AG10803 (cell line): ENCODE measurements at regions not wholly inside any gene's neighbourhood (a gene's known extent, or its start where the extent isn't known, plus 50 kb on each side); places are given as distances from the start of the nearest gene placed in this dataset.
"Not testable (repeated sequence)": the region's sequence is repeated elsewhere in the genome, so short reads cannot be mapped to it uniquely, and the experiment has no call there.

Source experiments
- DNase-seq: peaks from one replicate; pipeline ENCODE4 v3.0.0; 2010; ENCODE audit warnings: low read depth
- H3K4me3 ChIP-seq: 2 replicates; pipeline ENCODE4 v1.5.1; 2011; ENCODE audit warnings: mild to moderate bottlenecking, low read length, control low read depth
- CTCF ChIP-seq: conservative IDR thresholded peaks from 2 replicates; pipeline ENCODE4 v1.5.1; 2011; ENCODE audit warnings: mild to moderate bottlenecking, low read length, control low read depth, inconsistent platforms

- H3K4me3 ChIP-seq: no peak overlapping the region
- no peak for TF ChIP-seq CTCF
- DNase-seq: no peak
These were observed 53.4 kb downstream of the OR2K2 start for GRCh38 chr9:111276431-111277128.

GRCh38 chr9:111274737-111275136, 55.3 kb downstream of the OR2K2 start:
- DNase-seq: no peak
- no peak for TF ChIP-seq CTCF
- no peak overlapping the region for H3K4me3 ChIP-seq

DNA sequence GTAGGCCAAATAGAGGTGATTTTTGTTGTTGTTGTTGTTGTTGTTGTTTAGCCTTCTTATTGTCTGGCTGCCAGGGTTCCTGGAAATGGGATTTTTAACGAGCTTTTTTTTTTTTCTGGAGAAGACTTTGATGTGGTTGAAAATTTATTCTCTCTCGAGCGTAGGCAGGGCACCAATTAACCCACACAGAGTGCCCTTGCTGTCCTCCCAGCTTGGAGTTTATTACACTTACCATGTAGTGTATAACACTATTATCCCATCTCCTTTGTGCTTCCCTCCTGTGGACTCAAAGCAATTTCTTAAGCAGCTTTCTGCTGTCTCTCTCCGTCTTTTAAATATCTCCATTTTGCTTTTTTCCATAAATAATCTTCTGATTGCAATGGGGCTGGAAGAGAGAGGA, 57.4 kb downstream of the OR2K2 start:
- DNase-seq: no peak
- no peak for TF ChIP-seq CTCF
- H3K4me3 ChIP-seq: no peak overlapping the region

GRCh38 chr9:111271481-111272080, 58.4 kb downstream of the OR2K2 start:
- TF ChIP-seq CTCF: no peak
- no peak overlapping the region for H3K4me3 ChIP-seq
- peak; percentile 13 for DNase-seq

DNA sequence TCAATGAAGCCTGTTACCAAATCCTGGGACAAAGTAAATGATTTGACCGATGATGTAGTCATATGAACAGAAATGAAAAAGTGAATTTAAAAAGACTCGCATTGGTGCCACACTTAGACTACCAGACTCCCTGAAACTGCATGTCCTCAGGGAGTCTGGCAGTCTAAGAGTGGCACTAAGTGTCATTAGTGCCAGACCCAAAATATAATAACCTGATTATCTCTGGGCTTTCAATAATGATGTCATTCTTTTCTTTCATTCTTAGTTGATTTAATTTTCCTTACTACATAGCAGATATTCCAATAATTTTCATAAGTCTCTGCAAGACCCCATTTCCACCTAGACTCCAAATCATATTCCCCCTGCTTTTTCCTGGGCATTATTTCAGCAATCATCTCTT, 59.0 kb downstream of the OR2K2 start:
- H3K4me3 ChIP-seq: no peak overlapping the region
- no peak for DNase-seq
- no peak for TF ChIP-seq CTCF

DNA sequence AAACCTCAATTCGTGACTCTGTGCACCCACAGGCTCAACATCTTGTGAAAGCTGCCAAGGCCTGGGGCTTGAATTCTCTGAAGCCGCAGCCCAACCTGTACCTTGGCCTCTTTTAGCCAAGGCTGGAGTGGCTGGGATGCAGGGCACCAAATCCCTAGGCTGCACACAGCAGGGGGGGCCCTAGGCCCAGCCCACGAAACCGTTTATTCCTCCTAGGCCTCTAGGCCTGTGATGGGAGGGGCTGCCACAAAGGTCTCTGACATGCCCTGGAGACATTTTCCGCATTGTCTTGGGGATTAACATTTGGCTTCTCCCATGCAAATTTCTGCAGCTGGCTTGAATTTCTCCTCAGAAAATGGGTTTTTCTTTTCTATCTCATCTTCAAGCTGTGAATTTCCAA, 64.0 kb downstream of the OR2K2 start:
- H3K4me3 ChIP-seq, DNase-seq: not testable (repeated sequence)

GRCh38 chr9:111263116-111263515, 66.9 kb downstream of the OR2K2 start:
- TF ChIP-seq CTCF: no peak
- DNase-seq: no peak
- no peak overlapping the region for H3K4me3 ChIP-seq
